Epithelial cell of esophagus (primary cell): ENCODE measurements at regions not wholly inside any gene's neighbourhood (a gene's known extent, or its start where the extent isn't known, plus 50 kb on each side); places are given as distances from the start of the nearest gene placed in this dataset.
A peak's percentile ranks its signal among the peaks of the same experiment; 100 is the strongest.

ENCODE experiments used
- DNase-seq: peaks from one replicate; pipeline ENCODE4 v3.0.0; 2010; ENCODE audit warnings: low read depth
- H3K4me3 ChIP-seq: 2 replicates; pipeline ENCODE4 v1.5.1; 2011; ENCODE audit warnings: mild to moderate bottlenecking, low read length, control low read depth
- TF ChIP-seq, protein P1 (sequence below): IDR thresholded peaks from 2 replicates; pipeline ENCODE4 v1.5.1; 2011; ENCODE audit warnings: low read depth, mild to moderate bottlenecking, low read length, control low read depth, inconsistent platforms; ENCODE audit not compliant: insufficient read depth; ENCODE audit errors: missing control alignments

DNA sequence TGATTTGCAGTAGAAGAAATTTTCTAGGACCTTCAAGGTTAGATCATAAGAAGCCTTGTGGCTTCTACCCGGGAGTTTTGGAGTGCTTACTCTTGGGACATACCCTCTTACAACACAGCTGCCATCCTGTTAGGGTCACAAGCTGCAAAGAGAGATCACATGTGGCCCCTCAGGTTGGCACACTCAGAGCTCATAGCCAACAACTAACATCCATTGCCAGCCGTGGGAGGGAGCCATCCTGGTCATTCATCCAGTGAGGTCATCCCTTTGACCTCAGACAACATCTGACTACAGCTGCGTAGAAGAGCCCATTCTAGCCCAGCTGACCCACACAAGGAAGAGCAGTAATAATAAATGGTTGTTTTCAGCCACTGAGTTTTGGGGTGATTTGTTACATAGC lies 76.9 kb upstream of the NABP1 start:
- no peak for DNase-seq
- TF ChIP-seq, protein P1, sequence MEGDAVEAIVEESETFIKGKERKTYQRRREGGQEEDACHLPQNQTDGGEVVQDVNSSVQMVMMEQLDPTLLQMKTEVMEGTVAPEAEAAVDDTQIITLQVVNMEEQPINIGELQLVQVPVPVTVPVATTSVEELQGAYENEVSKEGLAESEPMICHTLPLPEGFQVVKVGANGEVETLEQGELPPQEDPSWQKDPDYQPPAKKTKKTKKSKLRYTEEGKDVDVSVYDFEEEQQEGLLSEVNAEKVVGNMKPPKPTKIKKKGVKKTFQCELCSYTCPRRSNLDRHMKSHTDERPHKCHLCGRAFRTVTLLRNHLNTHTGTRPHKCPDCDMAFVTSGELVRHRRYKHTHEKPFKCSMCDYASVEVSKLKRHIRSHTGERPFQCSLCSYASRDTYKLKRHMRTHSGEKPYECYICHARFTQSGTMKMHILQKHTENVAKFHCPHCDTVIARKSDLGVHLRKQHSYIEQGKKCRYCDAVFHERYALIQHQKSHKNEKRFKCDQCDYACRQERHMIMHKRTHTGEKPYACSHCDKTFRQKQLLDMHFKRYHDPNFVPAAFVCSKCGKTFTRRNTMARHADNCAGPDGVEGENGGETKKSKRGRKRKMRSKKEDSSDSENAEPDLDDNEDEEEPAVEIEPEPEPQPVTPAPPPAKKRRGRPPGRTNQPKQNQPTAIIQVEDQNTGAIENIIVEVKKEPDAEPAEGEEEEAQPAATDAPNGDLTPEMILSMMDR, result no peak
- no peak overlapping the region for H3K4me3 ChIP-seq

- no peak overlapping the region for H3K4me3 ChIP-seq
- TF ChIP-seq, protein P1, result no peak
- no peak for DNase-seq
These were observed 73.8 kb upstream of the NABP1 start for GRCh38 chr2:191604154-191604553.

- no peak overlapping the region for H3K4me3 ChIP-seq
- peak; percentile 75 for DNase-seq
- TF ChIP-seq, protein P1, result no peak
These were observed 70.8 kb upstream of the NABP1 start for GRCh38 chr2:191607096-191607495.

DNA sequence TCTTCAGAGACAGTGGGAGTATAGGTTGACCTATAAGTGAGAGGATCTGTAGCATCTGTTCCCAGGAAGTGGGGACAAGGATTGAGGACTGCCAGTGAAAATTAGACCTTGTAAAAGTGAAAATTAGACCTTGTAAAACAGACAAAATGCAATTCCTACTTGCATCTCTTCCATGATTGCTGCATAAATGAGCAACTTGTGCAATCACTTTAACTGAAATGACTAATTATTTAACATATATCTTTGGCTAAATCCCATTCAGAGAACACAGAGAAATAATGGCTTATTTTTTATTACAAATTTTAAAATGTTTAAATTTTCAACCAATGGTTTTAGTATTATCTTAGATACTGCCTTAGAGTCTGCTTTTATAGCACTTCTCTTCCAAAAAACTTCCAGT lies 67.2 kb upstream of the NABP1 start:
- DNase-seq, result peak; percentile 64
- TF ChIP-seq, protein P1, result no peak
- H3K4me3 ChIP-seq, result no peak overlapping the region

DNA sequence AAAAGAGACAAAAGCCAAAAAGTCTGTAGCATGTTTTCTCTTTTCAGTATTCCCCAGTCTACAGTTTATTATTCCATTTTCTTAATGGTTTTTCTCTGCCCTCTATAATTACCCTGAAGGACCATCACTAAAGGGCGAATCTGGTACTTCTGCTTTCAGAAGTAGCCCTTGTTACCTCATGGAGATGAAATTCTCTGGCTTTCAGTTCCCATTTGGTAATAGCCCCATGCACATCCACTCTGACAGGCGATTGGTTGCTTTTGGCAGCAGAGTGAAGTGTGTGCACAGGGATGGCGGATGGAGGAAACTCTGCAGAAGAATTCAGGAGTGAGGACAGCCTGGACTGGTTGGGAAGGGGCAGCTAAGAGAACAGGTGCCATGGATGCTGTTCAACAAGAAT lies 66.3 kb upstream of the NABP1 start:
- H3K4me3 ChIP-seq, result no peak overlapping the region
- no peak for DNase-seq
- TF ChIP-seq, protein P1, result no peak

DNA sequence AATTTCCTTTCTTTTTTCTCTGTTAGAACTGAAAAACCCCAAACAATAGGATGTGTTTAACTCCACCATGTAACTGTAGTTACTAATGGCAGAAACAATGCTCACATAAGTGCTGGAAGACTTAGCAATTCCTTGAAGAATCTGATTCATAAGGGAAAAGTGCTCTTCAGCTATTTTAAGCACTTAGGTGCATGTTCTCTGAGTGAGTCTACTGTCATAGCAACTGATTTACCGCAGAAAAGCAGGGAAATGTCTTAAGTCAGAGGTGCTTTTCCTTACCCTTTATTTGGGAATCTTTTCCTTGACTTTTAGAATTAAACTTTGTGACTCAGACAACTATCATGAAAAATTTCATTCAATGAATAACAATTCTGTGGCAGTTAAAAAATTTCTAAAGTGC lies 65.4 kb upstream of the NABP1 start:
- TF ChIP-seq, protein P1, result no peak
- DNase-seq, result peak; percentile 90
- H3K4me3 ChIP-seq, result no peak overlapping the region

- no peak for DNase-seq
- TF ChIP-seq, protein P1, result no peak
- no peak overlapping the region for H3K4me3 ChIP-seq
These were observed 63.2 kb upstream of the NABP1 start for GRCh38 chr2:191614759-191615158.
